NCI-H1105 treated with DMSO at 0.1 percent for 48 hours (cell line): ENCODE measurements at regions not wholly inside any gene's neighbourhood (a gene's known extent, or its start where the extent isn't known, plus 50 kb on each side); places are given as distances from the start of the nearest gene placed in this dataset.

Experiments used
- DNase-seq: peaks from one replicate; lab custom pipeline; 2025; lab: John Stamatoyannopoulos, UW

GRCh38 chr4:108567831-108568230, 52.5 kb upstream of the RPL34 start:
- no peak for DNase-seq

GRCh38 chr4:108561116-108561515, 59.3 kb upstream of the RPL34 start:
- no peak for DNase-seq

GRCh38 chr4:108560616-108561015, 59.8 kb upstream of the RPL34 start:
- DNase-seq, result no peak

- no peak for DNase-seq
Measured at GRCh38 chr4:108559911-108560310, 60.5 kb upstream of the RPL34 start.

- no peak for DNase-seq
Measured at GRCh38 chr4:108559068-108559793, 61.1 kb upstream of the RPL34 start.

GRCh38 chr4:108556588-108557200, 63.7 kb upstream of the RPL34 start:
- DNase-seq, result no peak

- no peak for DNase-seq
Measured at GRCh38 chr4:108556166-108556565, 64.2 kb upstream of the RPL34 start.

- DNase-seq, result no peak
Measured at GRCh38 chr4:108555701-108556100, 64.7 kb upstream of the RPL34 start.

- DNase-seq, result no peak
Measured at GRCh38 chr4:108547682-108548081, 72.7 kb upstream of the RPL34 start.

GRCh38 chr4:108546728-108547127, 73.6 kb upstream of the RPL34 start:
- no peak for DNase-seq

GRCh38 chr4:108544481-108544880, 75.9 kb upstream of the RPL34 start:
- DNase-seq, result no peak

GRCh38 chr4:108543359-108543968, 76.9 kb upstream of the RPL34 start:
- DNase-seq, result no peak

- no peak for DNase-seq
Measured at GRCh38 chr4:108540536-108540935, 79.8 kb upstream of the RPL34 start.

GRCh38 chr4:108536577-108536976, 83.8 kb upstream of the RPL34 start:
- no peak for DNase-seq

GRCh38 chr4:108535757-108536156, 84.6 kb upstream of the RPL34 start:
- no peak for DNase-seq

- DNase-seq, result no peak
Measured at GRCh38 chr4:108533876-108534275, 86.5 kb upstream of the RPL34 start.

GRCh38 chr4:108533245-108533844, 87.0 kb upstream of the RPL34 start:
- DNase-seq, result no peak

- no peak for DNase-seq
Measured at GRCh38 chr4:108532738-108533137, 87.6 kb upstream of the RPL34 start.

GRCh38 chr4:108532187-108532586, 88.2 kb upstream of the RPL34 start:
- DNase-seq, result no peak

GRCh38 chr4:108531461-108531860, 88.9 kb upstream of the RPL34 start:
- DNase-seq, result no peak

- no peak for DNase-seq
Measured at GRCh38 chr4:108529984-108530905, 90.1 kb upstream of the RPL34 start.

GRCh38 chr4:108529102-108529501, 91.3 kb upstream of the RPL34 start:
- DNase-seq, result no peak
